HG02798 (cell line): ENCODE measurements at regions not wholly inside any gene's neighbourhood (a gene's known extent, or its start where the extent isn't known, plus 50 kb on each side); places are given as distances from the start of the nearest gene placed in this dataset.

Source experiments
- ATAC-seq: cut with Tn5 transposase; IDR thresholded peaks from one replicate; pipeline ENCODE4 v1.9.1; 2021; ENCODE audit warnings: mild to moderate bottlenecking; ENCODE audit not compliant: unreplicated experiment, poor library complexity

GRCh38 chr3:13124631-13125030 lies 51.4 kb upstream of the IQSEC1 start:
- no peak for ATAC-seq

DNA sequence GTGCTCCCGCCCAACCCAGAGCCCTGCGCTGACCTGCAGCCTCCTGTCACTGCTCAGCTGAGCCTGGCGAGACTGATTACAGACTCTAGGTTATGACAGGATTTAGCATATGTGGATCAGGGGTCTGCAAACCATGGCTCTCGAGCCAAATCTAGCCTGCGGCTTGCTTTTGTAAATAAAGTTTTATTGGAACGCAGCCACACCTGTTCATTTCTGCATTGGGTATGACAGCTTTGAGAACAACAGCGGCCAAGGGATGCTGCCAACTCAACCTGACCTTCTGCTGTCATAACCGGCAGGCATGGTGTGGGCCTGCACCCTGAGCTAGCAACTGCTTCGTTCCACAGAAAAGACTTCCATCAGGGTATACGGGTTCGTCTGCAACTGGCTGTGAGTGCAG lies 50.5 kb upstream of the IQSEC1 start:
- ATAC-seq, result no peak

DNA sequence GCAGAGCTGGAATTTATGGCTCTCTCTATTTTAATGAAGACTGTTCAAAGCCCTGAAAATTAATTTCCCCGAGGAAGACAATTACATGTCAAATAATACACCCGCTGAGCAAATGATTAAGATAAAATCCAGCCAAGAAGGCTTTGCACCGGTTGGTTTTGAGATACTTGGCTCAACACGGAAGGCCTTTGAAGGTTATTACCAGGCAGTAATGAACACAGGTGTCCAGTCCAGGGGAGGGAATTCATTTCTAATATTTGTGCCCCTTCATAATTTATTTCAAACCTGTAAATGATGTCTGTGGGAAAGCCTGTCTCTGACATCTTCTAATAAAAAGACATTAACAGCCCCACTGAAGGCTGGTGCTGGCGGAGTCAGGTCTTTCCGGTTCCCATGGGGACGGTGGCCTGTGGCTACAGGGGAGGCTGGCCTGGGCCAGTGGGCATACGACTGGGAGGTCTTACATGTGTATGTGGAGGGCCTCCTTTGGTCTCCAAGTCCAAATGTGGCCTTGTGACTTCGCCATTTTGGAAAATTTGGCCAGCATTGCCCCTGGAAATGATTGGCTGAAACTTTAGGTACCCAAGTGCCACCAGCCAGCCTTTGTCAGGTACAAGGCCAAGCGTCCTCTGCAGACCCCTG lies 49.9 kb upstream of the IQSEC1 start:
- no peak for ATAC-seq
